ENCODE measurements at regions not wholly inside any gene's neighbourhood (a gene's known extent, or its start where the extent isn't known, plus 50 kb on each side); places are given as distances from the start of the nearest gene placed in this dataset.

DNA sequence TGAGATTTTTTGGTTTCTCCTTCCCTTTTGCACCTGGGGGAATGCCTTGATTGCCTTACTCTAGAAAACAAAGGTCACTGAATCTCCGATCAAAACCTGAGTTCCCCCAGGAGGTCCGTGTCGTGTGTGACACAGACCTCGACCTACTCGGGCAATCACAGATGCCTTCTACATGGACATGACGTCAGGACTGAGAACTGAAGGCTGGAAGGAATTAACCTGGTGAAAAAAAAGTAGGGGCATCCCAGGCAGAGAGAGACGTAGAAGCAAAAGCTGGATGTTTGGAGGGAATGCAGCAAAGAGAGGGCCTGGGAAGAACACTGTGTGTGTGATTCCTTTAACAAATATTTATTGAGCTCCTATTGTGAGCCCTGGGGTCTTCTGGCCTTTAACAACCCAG is 178.0 kb downstream of the PRDM2 start:
- DNase-seq (ENCODE audit: low read depth, low spot score): no peak

- DNase-seq (ENCODE audit: low read depth, low spot score): no peak
These were observed 178.5 kb downstream of the PRDM2 start for GRCh38 chr1:13878451-13878850.

- DNase-seq (ENCODE audit: low read depth, low spot score): no peak
These were observed 181.5 kb downstream of the PRDM2 start for GRCh38 chr1:13881385-13882088.

DNA sequence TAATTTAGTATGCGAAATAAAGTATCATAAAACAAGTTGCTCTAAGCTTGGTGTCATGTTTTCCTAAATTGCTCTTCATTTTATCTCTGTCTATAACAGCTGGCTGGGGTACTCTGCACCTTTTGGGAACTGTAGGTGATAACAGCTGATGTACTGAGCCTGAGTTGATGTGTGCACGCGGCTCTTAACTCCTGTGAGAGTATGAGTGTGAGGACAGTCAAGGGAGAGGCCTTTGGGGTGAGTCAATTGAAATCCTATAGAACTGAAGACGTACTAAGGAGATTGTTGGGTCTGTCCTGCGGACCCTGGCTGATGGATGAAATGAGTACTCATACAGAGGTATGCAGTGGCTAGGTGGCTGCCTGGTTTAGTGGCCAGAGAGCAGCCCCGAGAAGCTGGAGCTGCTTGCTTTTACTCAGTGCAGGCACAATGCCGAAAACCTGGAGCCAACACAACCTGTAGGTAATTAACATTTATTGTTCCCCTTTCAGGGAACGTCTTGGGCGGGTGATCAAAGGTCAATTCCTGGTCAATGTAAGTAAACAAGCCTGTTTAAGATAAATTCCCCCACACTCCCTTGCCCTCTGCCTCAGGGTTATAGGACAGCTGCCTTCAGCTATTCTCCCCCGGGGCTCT is 188.5 kb downstream of the PRDM2 start:
- no peak for DNase-seq (ENCODE audit: low read depth, low spot score)

DNA sequence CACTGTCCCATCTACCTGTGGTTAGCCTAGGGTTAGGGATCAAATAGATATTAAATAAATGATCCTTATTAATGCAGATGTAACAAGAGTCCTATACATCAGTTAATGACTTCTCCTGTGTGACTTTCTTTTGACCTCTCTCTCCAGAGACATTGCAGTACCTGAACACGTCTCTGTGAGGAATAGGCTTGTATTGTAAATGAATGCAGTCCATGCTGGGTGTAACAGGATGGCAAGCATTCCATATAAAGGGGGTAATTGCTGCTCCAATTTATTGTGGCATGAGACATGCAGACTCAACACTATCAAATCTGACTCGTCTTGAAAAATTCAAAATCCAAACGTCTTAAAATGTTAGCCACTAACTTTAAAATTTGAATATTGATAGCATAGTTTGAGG is 189.5 kb downstream of the PRDM2 start:
- no peak for DNase-seq (ENCODE audit: low read depth, low spot score)

GRCh38 chr1:13890766-13891165 is 190.8 kb downstream of the PRDM2 start:
- DNase-seq (ENCODE audit: low read depth, low spot score): no peak

GRCh38 chr1:13892198-13892597 is 192.2 kb downstream of the PRDM2 start:
- DNase-seq (ENCODE audit: low read depth, low spot score): no peak

DNA sequence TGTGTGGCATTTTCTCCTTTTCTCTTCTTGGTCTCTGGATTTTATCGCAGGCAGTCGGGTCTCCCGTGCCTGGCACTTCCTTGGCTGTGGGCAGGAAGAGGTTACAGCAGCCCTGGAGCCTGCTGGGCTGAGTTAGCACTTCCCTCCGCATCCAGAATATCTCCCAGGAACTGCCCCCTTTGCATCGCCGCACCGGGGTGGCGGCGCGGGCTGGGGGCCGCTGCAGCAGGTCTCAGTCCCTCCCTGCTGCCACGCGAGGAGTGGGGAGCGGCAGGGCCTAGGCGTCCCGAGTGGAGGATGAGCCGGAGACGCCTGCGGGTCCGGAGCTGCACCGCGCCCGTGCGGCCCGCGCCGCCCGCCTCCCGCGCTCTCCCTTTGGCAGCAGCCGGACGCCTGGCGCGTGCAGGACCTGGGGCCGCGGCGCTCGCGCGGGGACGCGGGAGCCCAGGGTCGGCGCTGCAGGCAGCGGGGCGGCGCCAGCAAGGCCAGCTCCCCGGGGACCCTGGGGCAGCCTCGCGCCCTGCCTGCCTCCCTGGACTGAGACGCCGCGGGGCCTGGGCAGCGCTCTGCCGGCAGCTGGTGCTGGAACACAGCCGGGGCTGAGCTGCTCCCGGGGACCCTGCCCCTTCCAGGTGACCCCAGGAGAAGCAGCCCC is 192.8 kb downstream of the PRDM2 start:
- peak; percentile 9 for DNase-seq (ENCODE audit: low read depth, low spot score)

DNA sequence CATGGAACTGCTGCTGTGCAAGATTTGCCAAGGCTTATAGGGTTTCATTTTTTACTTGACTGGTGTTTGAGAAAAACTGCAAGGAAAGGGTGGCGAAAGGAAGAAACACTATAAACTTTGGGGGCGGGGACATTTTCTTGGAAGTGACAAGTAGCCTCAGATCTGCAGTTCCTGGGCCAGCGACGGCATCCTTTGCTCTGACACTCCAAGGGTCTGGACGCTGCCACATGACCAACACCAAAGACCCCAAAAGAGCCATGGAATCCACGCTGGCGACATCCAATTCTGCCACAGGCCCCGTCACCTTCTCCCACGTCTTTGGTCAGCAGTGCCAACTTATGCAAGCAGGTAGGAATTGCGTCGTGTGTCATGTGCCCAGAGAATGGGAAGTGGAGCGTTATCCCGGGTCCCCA is 193.4 kb downstream of the PRDM2 start:
- no peak for DNase-seq (ENCODE audit: low read depth, low spot score)

- no peak for DNase-seq (ENCODE audit: low read depth, low spot score)
These were observed 196.9 kb downstream of the PRDM2 start for GRCh38 chr1:13896932-13897331.

- DNase-seq (ENCODE audit: low read depth, low spot score): no peak
These were observed 198.4 kb downstream of the PRDM2 start for GRCh38 chr1:13898406-13898805.

DNA sequence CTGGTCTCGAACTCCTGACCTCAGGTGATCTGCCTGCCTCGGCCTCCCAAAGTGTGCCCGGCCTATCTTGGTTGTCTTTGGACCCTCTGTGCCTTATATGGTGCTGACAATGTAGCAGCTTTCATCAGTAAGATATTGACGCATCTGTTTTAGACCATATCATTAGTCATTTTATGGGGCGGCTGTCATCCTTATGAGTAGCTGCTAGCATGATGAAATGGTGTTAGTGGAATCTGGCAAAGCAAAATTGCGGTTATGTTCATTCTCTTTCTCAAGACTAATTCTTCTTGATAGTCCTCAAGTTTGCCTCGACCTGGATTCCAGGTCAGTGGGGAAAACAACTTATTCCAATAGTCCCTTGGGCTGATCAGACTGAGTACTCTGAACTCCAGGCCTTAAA is 199.9 kb downstream of the PRDM2 start:
- no peak for DNase-seq (ENCODE audit: low read depth, low spot score)

DNA sequence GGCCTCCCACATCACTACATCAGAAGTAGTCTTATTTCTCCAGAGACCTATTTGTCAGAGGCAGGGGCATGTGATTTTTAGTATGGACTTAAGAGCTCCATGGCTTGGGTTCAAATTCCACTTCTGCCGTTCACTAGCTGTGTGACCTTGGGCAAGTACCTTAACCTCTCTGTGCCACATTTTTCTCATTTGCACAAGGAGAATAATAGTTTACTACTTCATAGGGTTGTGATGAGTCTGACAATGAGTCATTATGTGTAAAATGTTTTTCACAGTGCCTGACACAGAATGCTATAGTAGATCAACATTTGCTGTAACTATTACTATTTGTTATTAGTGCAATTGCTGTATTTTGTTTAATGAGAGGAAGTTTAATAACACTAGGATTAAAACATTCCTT is 200.6 kb downstream of the PRDM2 start:
- DNase-seq (ENCODE audit: low read depth, low spot score): no peak

GRCh38 chr1:13901039-13901438 is 201.1 kb downstream of the PRDM2 start:
- DNase-seq (ENCODE audit: low read depth, low spot score): no peak

- no peak for DNase-seq (ENCODE audit: low read depth, low spot score)
These were observed 201.6 kb downstream of the PRDM2 start for GRCh38 chr1:13901597-13901996.

DNA sequence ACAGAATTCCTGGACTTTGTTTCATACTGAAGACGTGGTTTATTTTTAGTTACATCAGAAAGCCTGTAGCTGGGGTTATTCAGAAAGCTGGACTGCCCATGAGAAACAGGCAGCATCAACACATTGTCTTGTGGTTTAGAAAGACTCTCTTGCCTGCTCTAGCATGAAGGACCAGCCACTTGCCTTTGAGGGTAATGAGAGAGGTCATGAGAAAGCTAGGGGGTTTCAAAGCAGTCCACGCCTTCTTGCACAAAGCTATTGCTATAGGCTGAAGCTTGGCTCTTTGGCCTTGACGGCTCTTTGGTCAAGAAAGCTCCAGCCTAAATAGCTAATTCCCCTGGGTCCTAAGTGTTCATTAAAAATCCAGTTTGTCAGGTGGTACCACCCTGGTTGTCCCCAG is 208.1 kb downstream of the PRDM2 start:
- no peak for DNase-seq (ENCODE audit: low read depth, low spot score)

DNA sequence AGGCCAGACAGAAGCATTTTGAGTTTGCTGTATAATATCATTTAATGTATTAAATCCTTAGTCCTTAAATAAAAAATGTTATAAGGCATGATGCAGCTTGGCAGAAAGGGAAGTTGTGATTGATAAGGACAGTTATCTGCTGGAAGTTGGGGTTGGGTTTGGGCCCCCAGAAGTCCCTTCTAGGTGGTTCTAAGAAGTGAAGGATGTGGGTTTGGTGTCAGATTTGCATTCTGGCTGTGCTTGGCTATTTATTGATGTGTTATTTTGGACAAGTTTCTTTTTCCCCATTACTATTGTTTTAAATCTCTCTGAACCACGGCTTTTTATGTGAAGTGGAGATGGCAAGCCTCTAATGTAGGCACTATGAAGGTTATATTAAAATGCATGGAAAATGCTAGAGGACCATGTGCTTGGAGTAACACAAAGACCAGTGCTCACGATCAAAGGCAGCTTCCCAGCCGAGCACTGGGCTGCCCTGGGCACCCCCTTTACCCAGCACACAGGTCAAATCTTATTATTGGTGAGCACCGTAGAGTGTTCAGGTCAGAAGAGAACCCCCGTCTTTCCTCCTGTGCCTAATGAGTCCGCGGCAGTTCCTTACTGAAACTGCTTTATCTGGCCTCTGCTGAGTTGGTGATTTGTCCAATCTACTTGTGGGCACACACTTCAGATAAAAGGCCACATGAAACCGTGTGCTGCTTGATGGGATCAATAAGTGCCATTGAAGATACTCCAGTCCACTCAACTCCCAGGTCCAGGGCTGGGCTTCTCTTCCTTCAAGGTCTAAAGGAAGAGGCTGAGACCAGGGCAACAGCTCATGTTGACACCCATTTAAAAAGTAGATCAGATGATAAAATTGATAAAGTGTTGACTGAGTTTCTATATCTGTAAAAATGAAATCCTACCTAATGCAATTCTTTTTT is 212.0 kb downstream of the PRDM2 start:
- DNase-seq (ENCODE audit: low read depth, low spot score): no peak

DNA sequence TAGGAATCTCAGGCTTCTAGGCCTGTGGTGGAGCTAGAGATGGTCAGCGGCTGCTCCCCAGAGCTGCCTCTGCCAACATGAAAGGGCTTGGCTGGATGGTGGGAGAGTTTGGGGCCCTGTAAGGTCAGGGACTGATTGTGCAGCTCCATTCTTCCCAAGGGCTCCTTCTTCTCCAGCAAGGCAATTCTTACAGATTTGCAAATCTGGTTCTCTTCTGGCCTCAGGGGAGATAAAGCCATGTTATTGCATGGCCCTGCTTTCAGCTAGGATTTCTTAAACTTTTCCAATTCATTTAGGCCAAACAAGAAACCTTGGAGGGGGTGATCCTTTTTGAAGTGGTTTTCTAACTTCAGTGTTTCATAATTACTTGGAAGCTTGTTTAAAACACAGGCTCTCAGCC is 213.4 kb downstream of the PRDM2 start:
- no peak for DNase-seq (ENCODE audit: low read depth, low spot score)

GRCh38 chr1:13916530-13916929 is 216.5 kb downstream of the PRDM2 start:
- DNase-seq (ENCODE audit: low read depth, low spot score): peak; percentile 17

GRCh38 chr1:13917607-13918006 is 217.6 kb downstream of the PRDM2 start:
- no peak for DNase-seq (ENCODE audit: low read depth, low spot score)

DNA sequence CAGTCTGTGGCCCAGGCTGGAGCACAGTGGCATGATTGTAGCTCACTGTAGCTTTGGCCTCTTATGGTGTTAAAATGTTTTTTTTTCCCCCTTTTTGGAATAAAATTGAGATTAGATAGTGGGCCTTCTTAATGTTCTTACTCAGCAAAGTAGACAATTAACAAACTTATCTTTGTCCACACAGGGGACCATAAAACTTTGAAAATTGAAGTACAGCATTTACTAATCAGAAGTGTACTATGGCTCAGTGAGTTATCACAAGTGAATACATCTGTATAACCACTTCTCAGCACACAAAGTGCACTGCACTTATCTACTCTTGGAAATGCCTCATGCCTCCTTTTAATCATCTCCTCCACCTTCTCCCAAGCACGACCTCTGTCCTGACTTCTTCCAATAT is 218.9 kb downstream of the PRDM2 start:
- no peak for DNase-seq (ENCODE audit: low read depth, low spot score)

DNA sequence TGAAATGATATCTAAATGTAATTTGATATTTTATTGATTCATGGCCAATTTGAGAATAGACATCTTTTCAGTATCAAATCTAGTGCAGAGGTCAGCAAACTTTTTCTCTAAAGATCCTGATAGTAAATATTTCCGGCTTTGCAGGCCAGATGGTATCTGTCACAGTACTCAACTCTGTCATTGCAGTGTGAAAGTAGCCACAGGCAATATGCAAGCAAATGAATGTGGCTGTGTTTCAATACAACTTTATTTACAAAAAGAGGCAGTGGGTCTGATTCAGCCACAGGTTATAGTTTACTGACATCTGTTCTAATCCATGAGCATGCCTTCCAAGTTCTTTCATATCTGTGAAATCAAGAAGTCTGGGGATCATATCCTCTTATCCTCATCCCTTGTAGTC is 221.2 kb downstream of the PRDM2 start:
- no peak for DNase-seq (ENCODE audit: low read depth, low spot score)

Data from iPS DF 19.7 (cell line).